ENCODE measurements at regions not wholly inside any gene's neighbourhood (a gene's known extent, or its start where the extent isn't known, plus 50 kb on each side); places are given as distances from the start of the nearest gene placed in this dataset.
"Not testable (repeated sequence)": the region's sequence is repeated elsewhere in the genome, so short reads cannot be mapped to it uniquely, and the experiment has no call there.

DNA sequence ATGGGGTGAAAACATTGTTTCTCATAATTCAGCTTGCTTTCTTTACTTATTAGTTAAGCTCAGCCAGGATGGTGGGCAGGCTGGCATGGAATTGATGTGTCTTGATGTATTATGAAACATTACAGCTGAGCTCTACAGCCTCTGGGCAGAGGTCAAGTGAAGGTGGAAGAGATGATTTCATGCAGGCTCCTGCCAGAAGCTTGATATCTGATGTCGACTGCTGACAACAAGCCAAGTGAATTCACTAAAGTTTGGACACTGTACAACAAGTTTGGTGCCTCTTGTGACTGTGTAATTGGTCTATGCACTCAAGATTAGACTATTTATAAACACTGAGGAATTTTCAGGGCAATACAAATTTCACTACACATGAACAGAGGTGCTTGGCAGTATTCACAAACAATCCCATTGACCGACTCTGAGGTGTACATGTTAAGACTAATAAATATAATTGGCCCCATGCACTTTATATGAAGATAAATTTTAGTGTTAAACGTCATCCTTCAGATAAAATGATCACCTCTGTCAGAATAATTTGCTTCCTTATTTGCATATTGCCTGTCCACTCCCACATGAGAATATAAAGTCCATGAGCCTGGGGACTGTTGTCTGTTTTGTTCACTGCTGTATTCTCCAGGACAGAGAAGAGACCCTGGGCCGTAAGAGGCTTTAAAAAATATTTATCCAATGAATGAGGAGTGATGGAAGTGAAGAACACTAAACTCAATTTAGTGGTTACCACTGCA lies 612.2 kb downstream of the IQCM start:
- no peak for DNase-seq (ENCODE audit: low read depth)

- DNase-seq (ENCODE audit: low read depth), result no peak
These were observed 613.5 kb downstream of the IQCM start for GRCh38 chr4:149202117-149202516.

DNA sequence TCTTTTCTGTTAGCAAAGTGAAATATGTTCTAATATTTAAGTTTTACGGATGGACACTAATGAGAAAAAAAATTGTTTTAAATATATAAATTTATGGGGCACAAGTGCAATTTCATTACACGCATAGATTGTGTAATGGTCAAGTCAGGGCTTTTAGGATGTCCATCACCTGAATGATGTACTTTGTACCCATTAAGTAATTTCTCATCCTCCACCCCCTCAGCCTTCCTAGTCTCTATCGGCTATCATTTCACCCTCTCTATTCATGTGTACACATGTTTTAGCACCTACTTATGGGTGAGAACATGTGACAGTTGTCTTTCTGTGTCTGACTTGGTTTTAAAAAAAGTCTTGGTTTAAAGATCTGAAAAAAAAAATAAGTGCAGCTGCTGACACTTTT lies 616.0 kb downstream of the IQCM start:
- no peak for DNase-seq (ENCODE audit: low read depth)

GRCh38 chr4:149194061-149194460 lies 621.6 kb downstream of the IQCM start:
- DNase-seq (ENCODE audit: low read depth), result no peak

DNA sequence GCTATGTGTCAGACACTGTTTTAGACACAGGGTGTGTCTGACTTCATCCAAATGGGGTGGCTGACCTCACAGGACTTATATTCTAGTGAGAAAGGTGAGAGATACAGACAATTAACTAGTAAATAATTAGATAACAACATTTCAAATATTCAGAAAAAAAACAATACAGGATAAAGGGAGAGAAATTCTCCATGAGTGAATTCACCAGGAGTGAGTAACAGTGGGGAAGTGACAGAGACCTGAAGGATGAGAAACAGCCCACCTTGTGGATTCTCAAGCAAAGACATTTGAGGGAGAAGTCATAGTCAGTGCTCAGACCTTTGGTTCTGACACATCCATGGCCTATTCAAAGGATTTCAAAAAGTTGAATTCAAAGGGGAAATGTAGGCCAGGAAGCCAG lies 627.9 kb downstream of the IQCM start:
- DNase-seq (ENCODE audit: low read depth), result no peak

- DNase-seq (ENCODE audit: low read depth), result no peak
These were observed 632.0 kb downstream of the IQCM start for GRCh38 chr4:149183638-149184037.

- not testable (repeated sequence) for DNase-seq (ENCODE audit: low read depth)
These were observed 634.2 kb downstream of the IQCM start for GRCh38 chr4:149181459-149181858.

DNA sequence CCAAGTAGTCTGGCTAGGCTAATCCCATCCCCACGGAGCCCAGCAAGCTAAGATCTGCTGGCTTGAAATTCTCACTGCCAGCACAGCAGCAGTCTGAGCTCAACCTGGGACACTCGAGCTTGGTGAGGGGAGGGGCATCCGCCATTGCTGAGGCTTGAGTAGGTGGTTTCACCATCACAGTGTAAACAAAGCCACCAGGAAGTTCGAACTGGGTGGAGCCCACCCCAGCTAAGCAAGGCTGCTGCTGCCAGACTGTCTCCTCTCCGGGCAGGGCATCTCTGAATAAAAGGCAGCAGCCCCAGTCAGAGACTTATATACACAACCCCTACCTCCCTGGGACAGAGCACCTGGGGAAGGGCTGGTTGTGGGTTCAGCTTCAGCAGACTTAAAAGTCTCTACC lies 639.6 kb downstream of the IQCM start:
- DNase-seq (ENCODE audit: low read depth), result no peak

DNA sequence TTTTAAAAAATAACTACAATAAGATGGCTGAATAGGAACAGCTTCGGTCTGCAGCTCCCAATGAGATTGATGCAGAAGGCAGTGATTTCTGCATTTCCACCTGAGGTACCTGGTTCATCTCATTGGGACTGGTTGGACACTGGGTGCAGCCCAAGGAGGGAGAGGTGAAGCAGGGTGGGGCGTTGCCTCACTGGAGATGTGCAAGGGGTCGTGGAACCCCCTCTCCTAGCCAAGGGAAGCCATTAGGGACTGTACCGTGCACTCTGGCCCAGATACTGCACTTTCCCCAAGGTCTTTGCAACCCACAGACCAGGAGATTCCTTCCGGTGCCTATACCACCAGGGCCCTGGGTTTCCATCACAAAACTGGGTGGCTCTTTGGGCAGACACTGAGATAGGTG lies 640.1 kb downstream of the IQCM start:
- DNase-seq (ENCODE audit: low read depth), result no peak

- no peak for DNase-seq (ENCODE audit: low read depth)
These were observed 642.2 kb downstream of the IQCM start for GRCh38 chr4:149173241-149174013.

DNA sequence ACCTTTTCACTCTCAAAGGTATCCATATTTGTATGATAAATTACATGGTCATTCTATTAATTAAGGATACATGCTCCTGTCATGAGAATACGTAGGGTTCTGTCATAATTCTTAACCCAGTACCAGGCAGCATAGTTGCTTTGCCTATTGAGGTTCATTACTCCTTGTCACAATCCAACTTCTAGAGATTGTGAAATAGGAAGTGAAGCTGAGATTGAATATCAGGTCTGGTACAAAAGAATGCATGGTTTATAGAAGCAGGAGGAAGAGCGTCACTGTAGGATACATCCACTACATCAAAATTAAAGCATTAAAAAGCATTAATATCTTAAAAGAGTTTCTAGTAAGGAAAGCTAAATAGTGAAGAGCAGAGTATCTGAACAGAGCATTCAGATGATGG lies 647.0 kb downstream of the IQCM start:
- DNase-seq (ENCODE audit: low read depth), result no peak

- no peak for DNase-seq (ENCODE audit: low read depth)
These were observed 648.8 kb downstream of the IQCM start for GRCh38 chr4:149166876-149167275.

DNA sequence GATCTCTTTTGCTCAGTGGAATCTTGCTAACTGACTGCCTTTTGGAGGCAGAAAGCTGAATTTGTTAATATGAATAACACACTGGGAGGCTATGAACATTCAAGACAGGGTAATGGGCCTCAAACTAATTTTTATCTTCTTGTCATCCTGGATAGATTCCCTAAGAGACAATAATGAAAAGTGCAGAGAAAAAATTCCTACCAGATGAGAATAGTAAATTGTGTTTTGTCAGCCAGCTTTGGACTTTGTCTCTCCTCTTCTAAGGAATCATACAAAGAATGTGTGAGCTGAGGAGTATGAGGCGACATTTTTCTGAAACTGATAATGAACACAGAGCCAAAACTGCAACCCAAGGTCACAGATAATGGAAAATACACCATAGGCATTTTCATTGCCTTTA lies 649.3 kb downstream of the IQCM start:
- no peak for DNase-seq (ENCODE audit: low read depth)

DNA sequence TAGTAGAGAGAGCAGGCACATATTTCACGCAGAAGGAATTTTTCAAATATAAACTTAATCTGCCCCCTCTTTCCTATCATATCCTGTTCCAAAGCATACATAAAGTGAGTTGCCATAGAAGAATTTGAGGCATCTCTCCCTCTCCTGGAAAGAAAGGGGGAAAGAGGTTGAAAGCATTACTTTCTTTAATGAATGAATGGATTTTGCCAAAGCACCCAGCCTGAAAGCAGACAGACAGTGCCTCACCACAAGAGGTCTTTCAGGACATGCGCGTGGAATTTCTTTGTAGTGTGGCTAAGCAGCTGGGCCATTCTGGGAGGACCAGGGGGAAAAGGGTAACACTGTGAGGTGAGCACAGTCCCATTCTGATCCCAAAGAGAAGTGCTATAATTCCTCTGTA lies 651.4 kb downstream of the IQCM start:
- peak; percentile 67 for DNase-seq (ENCODE audit: low read depth)

GRCh38 chr4:149161247-149161646 lies 654.4 kb downstream of the IQCM start:
- no peak for DNase-seq (ENCODE audit: low read depth)

GRCh38 chr4:149160370-149160769 lies 655.3 kb downstream of the IQCM start:
- no peak for DNase-seq (ENCODE audit: low read depth)

DNA sequence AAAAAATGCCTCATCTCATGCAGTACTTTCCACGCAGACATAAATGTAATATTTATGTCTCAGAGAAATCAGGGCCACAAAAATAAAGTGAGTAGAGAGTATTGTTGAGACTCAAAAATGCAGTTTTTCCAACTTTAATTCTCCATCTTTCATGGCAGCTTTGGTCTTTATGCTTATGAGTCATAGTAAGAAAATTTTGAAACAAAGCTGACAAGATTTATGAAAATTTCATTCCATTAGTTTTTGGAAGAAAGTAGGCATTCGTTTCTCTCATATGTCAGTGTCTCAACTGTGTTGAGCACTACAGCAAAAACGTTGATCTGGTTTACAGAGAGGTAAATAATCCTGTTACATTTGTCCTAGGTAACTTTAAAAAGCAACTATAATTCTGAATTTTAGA lies 656.8 kb downstream of the IQCM start:
- DNase-seq (ENCODE audit: low read depth), result no peak

DNA sequence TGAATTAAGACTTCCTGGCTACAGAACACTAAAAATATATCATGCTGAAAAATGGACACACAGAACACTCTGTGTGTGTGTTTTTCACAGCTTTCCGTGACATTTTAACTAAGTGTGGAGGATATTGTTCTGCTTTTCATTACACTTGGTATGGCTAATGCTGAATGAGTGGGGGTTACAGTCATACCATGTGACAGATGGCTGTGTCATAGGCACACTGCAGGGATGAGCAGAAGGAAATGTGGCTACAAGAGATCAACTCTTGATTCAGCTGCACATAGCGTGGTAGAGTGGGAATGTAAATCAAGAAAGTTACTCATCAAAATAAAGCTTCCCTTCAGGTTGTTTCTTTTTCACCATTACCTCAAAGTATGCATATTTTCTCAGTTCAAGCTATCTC lies 669.8 kb downstream of the IQCM start:
- DNase-seq (ENCODE audit: low read depth), result peak; percentile 42

- DNase-seq (ENCODE audit: low read depth), result no peak
These were observed 671.6 kb downstream of the IQCM start for GRCh38 chr4:149144060-149144459.

DNA sequence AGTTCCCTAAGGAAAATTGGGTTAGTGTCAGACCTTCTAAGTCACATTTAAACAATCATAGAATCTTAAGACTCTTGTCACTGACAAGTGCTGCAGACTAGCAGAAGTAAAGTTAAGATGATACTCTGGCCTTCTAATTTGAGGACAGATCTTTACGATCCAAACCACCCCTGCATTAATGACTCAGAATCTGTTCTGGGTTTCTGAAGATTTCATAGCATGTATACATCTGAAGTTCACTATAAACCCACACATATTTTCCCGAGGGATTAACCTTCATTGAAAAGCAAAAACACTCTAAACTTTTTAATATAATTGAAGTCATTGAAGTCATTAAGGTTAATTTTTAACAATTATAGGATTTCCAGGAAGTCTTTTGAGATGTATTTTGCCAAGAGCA lies 674.3 kb downstream of the IQCM start:
- no peak for DNase-seq (ENCODE audit: low read depth)

- DNase-seq (ENCODE audit: low read depth), result no peak
These were observed 674.8 kb downstream of the IQCM start for GRCh38 chr4:149140841-149141240.

DNA sequence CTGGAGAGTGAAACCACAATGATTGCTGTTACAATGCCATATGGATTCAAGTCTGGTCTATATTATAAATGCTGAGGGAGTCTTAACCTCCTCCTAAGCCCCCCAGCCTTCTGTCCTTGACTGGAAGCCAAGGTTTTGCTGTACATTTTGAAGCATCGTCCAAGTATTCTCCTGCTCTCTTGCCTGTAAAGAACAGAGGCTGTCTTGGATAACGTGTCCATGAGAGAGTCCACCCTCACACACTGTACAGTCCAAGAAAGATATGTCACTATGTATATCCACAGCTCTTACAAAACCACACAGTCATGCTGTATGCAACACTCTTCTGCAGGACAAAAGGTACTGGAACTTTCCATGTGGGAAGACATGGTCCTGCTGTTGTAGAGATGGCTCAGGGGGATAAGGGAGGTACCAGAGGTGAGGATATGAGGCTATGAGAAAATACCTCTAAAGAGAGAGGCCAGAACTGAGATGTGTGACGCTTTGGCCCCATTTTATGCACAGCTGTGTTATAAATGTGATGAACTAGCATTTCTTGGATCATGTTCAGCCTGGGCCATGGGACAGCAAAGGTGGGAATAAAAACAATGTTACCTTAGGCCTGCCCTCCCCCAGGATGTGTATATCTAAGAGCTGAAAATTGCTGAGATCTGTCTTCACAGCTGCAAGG lies 678.6 kb downstream of the IQCM start:
- DNase-seq (ENCODE audit: low read depth), result no peak

DNA sequence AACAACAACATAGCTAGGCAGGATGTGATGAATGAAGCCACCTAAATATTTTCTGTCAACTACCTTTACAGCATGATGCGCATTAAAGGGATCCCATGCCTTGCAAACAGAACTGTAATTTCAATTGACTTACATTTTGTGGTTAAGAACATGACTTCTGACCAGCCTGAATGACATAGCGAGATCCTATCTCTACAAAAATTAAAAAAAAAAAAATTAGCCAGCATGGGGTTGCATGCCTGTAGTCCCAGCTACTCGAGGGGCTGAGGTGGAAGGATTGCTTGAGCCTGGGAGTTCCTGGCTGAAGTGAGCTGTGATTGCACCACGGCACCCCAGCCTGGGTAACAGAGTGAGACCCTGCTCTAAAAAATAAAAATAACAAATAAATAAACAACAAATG lies 680.6 kb downstream of the IQCM start:
- DNase-seq (ENCODE audit: low read depth), result no peak

Data from HS-5 (cell line).